Hematopoietic multipotent progenitor cell treated with erythropoietin and hydrocortisone succinate and interleukin-3 and kit ligand, for 8 days (in vitro differentiated cells): ENCODE measurements at regions not wholly inside any gene's neighbourhood (a gene's known extent, or its start where the extent isn't known, plus 50 kb on each side); places are given as distances from the start of the nearest gene placed in this dataset.

Source experiments
- DNase-seq: peaks from one replicate; pipeline ENCODE4 v3.0.0-alpha.2; 2015

DNA sequence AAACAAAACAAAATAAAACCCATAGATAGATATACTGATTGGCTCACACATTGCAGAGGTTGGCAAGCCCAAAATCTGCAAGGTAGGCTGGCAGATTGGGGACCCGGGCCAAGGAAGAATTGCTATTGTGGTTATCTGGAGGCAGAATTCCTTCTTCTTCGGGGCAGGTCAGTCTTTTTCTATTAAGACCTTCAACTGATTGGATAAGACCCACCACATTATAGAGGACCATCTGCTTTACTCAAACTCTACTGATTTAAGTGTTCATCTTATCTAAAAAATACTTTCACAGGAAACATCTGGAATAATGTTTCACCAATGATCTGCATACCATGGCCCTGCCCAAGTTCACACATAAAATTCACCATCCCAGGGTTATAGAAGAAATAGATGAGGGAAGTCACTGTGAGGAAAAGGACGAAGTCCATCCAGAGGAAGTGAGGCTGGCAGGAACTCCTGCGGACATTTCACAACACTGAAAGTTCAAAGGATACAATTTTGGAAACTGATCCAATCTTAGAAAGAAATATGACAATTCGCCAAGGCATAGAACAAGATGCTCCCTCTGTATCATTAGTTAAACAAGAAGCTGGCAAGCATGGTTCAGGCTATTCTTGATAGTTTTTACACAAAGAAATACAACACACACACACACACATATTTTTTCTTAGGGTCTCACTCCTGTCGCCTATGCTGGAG, 127.6 kb upstream of the MED13L start:
- DNase-seq: no peak

DNA sequence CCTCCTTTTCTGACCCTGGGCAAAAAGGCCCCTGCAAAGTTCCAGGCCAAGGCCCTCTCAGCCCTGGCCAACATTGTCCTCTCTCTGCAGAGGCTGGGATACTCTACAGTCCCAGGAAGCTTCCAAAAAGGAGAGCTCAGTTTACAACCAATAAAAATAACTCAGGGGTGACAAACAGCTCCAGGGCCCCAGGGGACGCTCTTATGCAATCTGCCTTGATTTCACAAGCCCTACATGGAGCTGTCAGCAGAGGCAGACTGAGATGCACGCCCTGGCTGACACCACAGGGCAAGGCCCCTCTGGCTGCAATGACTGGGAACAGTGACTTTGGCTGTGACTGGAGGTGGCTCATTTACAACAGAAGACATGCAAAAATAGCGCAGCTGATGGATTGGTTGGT, 129.0 kb upstream of the MED13L start:
- DNase-seq: peak; percentile 28

DNA sequence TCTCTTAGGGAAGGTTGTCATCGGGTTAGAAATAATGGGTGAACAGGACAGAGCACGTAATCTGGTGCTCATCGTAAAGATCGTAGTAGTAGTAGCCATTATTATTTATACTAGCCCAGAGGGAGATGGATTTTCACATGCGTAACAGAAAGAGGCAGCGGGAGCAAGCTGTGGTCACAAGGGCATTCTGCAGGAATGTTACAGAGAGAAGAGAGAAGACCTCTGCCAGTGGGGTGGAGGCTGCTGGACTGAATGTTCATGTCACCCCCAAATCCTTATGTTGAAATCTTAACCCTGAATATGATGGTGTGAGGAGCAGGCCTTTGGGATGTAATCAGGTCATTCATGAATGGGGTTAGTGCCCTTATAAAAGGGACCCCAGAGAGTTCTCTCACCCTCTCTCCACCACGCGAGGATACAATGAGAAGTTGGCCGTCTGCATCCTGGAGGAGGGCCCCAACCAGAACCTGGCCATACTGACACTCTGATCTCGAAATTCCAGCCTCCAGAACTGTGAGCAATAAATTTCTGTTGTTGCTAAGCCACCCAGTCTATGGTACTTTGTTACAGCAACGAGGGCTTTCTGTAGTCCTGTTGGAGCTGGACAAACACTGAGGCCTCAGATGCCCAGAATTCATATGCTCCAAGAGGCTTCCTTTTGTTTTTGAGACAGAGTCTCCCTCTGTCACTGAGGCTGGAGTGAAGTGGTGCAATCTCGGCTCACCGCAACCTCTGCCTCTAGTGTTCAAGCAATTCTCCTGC, 131.2 kb upstream of the MED13L start:
- DNase-seq: no peak

DNA sequence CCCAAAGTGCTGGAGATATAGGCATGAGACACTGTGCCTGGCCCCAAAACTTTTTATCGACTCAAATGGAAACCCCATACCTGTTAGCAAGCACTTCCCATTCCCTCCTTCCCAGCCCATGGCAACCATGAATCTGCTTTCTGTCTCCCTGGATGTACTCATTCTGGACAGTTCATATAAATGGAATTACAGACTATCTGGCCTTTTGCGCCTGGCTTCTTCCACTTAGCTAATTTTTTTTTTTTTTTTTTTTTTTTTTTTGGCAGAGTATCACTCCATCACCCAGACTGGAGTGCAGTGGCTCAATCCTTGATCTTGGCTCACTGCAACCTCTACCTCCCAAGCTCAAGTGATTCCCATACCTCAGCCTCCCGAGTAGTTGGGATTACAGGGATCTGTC, 134.5 kb upstream of the MED13L start:
- no peak for DNase-seq

DNA sequence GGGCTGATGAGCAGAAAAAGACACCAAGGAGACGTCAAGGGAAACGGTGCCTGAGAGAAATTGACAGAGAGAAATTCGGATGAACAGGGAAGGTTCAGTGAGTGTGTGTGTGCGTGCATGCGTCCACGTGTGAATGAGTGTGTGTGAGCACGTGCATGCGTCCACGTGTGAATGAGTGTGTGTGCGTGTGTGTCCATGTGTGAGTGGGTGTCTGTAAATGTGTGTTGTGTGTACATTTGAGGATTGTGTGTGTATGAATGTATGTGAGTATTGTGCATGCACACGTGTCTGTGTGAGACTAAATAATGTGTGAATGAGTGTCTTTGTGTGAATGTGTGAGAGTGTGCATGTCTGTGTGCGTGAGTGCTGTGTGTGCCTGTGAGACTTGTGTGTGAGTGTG, 137.4 kb upstream of the MED13L start:
- no peak for DNase-seq

DNA sequence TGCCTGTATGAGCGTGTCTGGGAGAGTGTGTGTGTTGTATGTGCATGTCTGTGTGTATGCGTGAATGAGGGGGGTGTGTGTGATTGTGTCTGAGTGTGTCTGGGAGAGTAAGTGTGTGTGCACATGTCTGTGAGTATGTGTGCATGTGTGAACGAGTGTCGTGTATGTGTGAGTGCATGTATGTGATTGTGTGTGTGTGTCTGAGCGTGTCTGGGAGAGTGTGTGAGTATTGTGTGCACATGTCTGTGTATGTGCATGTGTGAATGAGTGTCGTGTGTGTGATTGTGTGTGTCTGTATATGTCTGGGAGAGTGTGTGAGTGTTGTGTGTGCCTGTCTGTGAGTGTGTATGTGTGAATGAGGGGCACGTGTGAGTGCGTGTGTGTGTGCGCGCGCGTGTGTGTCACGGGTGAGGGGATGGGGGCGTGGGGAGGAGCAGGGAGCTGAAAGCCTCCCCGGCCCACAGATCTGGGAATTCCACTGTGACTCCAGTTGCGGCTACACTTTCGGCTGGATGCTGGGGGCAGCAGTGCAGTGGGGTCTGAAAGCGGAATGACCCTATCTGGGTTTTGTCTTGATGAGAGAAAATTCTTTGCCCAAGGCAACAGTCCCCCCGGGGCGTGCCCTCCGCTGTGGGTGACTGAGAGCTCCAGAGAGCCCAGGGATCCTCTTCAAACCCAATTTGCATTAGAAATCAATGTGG, 138.1 kb upstream of the MED13L start:
- DNase-seq: no peak

DNA sequence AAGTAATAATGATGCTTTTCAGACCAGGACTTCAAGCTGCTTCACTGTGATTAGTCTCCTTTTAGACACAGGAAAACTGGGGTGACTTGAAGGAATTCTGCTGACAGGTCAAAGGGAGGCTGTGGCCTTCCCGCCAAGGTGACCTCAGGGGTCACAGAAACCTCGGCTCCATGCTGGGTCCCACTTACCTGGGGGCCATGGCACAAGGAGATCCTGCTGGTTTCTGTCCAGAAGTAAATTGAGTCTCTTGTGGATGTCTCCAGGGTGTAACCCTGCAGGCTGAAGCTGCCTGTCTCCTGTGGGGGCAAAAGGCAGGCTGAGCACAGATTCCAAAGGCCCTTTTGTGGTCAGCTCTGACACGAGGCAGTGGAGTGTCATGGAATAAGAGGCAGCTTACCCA, 138.7 kb upstream of the MED13L start:
- DNase-seq: no peak

DNA sequence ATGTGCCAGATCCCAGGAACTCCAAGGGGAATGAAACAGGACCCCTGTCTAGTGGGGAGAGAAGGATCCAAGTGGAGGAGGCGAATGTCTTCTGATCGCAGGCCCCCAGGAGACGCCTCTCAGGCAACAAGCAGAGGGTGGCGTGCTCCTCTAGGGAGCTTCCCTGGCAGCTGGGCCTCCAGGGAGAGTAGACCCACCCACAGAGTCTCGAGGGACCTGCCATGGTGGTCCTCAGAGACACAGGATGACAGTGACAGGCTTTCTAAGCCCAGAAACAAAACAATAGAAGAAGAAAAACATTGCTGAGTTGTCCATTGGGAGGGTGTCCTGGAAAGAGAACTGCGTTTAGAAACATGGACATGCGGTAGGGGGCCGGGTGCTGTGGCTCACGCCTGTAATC, 140.6 kb upstream of the MAP1LC3B2 start:
- DNase-seq: no peak

DNA sequence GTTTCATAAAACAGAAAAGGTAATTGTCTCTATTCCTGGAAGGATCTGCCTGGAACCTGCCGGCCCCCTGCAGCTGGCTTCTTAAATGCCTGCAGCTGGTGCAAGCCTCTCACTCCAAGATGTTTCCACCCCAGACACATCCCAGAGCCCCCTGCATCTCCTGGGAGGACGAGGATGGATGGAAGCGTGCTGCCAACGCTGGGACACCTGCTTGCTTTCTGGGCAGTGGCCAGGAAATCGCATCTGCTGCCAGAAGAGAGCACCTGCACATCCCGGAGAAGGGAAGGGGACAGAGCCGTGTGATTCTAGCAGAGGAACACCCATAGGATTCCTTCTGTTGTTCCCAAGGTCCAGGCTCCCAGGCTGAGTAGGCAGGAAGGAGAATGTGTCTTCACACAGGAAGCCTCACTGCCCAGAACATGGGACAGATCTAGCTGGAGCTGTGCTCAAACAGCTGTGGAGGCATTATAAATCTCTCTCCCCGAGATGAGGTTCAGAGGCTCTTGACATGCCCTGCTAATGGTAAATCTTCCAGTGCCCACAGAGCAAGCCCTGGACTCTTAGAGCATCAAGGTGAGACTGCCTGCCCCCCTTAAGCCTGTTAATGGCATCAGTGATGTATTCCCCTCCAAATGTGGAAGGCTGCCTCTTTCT, 138.8 kb upstream of the MAP1LC3B2 start:
- no peak for DNase-seq

DNA sequence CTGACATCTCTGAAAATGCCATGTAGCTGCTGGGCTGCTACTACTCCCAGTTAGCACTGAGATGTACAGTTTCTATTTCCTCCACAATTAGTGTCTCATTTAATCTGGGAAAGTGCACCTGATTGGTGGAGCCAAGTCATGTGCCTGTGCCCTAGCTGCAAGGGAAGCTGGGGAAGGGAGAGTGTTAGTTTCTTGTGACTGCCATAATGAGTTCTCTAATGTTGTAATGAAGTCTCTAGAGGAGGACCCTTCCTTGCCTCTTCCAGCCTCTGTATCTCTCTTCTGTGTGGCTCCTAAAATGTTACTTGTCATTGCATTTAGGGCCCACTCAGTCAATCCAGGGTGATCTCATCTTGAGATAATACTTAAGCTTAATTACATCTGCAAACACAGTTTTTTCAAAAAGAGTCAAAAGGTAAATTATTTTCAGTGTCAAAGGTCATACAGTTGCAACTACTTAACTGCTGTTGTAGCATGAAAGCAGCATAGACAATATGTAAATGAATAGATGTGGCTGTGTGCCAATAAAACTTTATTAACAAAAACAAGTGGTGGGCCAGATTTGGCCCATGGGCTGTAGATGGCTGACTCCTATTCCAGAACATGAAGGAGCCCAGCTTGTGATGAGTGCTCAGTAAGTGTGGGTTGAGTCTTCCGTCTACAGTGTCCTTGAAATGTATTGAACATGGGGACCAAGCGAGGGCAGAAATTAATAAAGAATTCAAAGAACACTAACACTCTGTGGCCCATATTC, 137.2 kb upstream of the MAP1LC3B2 start:
- DNase-seq: peak; percentile 16

DNA sequence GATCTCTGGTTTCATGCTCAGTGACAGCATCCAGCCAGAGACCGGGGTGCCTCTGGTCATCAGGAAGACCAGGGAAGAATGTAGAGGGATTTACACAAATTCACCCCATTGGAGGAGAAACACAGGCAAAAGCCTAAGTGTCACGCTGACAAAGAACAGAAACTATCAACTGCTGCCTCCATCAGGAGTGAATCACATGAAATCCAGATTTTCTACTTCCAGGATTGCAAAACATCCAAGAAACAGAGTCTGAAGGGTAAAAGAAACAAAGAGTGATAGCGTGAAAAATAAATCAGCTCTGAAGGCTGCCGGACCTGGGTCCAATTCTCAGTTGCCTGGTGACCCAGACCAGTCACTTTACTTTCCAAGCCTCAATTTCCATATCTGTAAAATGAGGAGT, 136.1 kb upstream of the MAP1LC3B2 start:
- no peak for DNase-seq

DNA sequence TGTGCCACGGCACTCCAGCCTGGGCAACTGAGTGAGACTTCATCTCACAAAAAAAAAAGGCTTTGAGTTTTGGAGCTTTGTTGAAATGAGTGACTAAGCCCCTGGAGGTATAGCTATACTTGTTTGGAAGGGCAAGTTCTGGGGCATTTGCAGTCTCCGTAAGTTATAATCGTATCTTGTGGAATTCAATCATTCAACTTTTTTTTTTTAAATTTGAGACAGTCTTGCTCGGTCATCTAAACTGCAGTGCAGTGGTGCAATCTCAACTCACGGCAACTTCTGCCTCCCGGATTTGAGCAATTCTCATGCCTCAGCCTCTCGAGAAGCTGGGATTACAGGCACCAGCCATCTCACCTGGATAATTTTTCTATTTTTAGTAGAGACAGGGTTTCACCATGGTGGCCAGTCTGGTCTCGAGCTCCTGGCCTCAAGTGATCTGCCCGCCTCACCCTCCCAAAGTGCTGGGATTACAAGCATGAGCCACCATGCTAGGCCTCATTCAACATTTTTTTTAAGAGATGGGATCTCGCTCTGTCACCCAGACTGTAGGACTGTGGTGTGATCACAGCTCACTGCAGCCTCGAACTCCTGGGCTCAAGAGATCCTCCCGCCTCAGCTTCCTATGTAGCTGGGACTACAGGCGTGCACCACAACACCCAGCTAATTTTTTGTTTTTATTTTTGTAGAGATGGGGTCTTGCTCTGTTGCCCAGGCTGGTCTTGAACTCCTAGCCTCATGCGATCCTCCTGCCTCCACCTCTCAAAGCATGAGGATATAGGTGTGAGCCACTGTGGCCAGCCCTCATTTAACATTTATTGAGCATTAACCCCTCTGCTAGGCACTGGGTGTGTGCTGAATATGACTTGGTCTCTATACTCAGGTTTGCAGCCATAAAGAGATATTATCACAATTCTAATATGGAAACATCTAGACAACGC, 133.7 kb upstream of the MAP1LC3B2 start:
- DNase-seq: no peak

DNA sequence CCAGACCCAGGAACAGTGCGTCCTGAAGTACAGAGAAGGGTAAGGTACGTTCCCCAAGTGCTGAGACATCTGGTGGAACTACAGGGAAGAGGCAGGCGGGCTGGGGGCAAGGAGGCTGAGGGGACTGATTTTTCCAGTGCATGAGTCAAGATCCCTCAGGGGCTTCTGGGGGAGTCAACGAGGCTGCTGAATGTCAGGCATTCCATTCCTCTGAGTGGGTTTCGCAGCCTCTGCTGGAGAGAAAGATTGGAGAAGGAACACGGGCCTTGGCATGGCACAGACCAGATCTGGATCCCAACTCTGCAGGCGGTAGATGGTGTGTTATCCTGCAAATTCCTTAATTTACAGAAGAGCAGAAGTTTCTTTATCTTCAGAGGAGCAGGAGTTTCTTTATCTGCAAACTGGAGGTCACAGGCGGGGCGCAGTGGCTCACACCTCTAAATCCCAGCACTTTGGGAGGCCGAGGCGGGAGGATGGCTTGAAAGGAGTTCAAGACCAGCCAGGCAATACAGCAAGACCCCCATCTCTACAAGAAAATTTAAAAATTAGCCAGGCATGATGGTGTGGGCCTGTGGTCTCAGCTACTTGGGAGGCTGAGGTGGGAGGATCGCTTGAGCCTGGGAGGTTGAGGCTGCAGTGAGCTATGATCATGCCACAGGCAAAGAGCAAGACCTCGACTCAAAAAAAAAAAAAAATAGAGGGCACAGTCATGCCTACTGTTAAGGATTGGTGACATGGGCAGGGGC, 132.6 kb upstream of the MAP1LC3B2 start:
- DNase-seq: no peak

DNA sequence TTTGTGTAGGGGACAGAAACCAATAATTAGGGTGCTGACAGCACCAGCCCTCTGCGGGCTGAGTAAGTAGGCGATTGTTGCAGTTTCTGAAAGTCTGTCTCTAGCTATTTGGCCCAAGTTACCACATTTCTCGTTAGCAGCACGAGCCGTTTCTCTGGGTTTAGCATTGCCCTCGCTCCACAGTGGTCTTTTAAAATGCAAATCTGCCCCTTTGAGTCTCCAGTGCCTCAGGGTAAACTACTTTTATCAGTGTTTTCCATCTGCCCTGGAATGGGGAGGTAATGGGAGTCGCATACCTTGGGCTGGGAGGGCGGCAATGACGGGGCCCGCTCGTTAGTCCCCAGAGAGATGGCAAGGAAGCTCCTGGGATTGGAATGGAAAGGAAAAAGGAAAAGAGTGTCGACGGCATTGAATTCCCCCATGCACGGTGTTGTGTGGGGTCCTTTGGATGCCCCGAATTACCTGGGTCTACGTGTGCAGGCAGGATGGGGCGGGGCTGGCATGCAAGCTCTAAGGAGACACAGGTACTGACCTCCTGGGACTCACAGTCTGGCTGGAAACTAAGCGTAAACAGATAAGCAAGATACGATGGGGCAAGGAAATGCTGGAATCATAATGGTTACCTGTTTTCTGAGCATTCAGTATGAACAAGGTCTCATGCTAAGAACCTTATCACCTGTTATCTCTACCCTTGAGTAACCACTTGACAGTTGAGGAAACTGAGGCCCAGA, 131.8 kb upstream of the MAP1LC3B2 start:
- no peak for DNase-seq

DNA sequence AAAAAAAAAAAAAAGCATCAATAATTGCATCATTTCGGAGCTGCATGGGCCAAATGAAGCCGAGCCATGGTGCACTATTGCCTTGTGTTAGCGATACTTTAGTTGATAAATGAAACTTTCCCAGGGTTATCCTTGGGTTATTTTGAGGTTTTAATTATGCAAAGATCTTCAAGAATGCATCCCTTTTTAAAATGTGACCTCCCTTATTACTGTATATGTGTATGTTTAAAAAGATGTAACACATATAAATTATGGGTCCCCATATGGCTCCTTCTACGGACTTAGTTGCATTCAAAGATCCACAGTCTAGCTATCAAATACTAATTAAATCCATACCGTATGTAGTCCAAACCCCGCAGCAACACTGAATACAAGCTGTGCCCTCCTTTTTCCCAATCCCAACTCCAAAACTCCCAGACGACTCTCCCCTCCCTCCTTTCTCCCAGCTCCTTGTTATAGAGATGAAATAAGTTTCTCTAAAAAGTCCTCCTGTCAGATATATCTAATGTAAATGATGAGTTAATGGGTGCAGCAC, 129.3 kb upstream of the MAP1LC3B2 start:
- DNase-seq: no peak

DNA sequence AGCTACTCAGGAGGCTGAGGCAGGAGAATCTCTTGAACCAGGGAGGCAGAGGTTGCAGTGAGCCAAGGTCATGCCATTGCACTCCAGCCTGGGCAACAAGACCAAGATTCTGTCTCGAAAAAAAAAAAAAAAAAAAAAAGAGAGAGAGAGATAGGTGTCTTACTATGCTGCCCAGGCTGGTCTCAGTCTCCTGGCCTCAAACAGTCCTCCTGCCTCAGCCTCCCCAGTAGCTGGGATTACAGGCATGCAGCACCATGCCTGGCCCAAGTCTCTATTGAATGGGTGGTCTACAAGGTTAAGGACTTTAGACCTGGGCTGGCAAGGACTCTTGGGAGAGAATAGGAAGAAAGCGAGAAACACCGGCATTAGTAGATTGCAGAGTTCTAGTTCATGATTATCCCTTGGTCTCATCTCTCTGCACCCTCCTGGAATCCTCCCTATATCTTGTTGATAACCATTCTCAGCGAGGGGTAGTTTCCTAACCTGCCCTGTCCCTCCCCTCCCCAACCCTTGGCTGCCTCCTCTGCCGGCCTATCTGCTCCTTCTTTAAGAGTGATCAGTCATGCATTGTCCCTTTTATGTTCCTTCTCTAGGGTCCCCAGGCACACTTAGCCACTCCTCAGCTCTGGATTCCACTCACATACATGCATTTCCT, 128.1 kb upstream of the MAP1LC3B2 start:
- DNase-seq: no peak

DNA sequence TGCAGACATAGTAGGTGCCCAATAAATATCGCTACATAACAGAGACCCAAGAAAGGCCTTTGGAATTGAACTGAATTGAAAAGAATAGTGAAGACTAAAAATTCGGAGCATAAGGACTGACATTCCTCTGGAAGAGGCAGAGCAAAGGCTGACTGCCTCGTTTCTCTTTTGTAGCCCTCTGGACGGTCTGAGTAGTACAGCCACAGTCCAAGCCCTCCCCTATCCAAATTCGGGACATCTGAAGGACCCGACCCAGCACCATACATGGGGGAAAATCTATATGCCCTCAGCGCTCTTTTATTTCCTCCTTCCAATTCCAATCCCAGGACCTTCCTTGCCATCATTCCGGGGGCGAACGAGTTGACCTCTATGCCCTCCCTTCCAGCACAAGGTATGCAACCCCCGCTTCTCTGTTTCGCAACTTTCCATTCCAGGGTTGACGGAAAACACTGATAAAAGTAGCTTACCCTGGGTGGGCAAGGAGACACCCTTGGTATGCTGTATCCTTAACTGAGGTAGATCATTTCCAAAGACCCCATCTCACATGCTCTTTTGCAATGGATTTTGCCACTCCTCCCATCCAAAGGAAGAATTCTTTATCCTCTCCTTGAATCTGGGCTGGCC, 127.4 kb upstream of the MAP1LC3B2 start:
- DNase-seq: no peak

DNA sequence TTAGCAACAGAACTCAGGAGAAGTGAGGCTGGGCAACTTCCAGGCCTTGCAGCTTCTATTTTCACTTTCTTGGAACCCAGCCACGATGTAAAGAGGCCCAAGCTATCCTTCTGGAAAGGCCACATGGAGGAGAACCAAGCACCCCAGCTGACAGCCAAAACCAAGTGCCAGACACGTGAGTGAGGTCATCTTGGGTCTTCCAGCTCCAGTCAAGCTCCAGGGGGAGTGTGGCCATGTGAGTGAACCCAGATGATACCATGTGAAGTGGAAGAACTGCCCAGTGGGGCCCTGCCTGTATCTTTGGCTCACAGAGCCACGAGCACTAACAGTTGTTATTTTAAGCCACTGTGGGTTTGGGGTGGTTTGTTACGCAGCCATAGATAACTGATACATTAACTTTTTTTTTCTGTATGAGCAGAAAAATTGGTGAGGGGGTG, 126.8 kb upstream of the MAP1LC3B2 start:
- no peak for DNase-seq

DNA sequence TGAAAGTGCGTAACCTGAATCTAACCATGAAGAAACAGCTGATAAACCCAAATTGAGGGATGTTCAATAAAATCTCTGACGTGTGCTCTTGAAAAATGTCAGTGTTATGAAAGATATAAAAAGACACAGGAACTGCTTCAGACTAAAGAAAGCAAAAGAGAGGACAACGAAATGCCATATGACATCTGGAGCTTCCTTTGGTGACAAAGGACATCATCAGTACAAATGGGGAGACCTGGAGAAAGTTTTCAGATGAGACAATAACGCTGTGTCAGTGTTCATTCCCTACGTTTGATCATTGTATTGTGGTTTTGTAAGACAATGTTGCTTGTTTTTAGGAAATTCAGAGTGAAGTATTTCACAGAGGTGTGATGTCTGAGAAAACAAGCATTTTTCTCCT, 125.9 kb upstream of the MAP1LC3B2 start:
- no peak for DNase-seq
